ENCODE measurements at regions not wholly inside any gene's neighbourhood (a gene's known extent, or its start where the extent isn't known, plus 50 kb on each side); places are given as distances from the start of the nearest gene placed in this dataset.

DNA sequence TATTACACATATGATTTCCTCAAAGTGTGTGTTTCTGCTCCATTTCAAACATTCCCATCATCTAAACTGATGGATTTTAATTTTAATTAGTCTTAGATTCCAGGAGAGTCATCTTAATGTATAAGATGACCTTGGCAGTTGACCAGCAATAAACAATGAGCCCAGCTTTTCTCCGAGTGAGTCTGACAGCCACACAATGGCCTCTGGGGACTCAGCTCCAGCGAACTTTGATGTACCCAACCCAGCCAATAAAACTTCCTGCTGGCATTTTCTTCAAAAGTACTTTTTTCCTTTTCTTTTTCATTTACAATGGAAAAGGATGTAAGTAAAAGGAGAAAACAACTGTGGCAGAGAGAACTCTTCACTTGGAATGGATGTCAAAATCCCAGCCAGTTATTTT, 139.1 kb upstream of the CTBP2 start:
- no peaks in the 10 kb centered on the region for H3K9me2 ChIP-seq (ENCODE audit: insufficient read depth)
- CTCF ChIA-PET = no interaction called here
- no peak overlapping the region for H3K4me3 ChIP-seq
- POLR2A ChIA-PET (ENCODE audit: unreplicated experiment) = no interaction called here
- H3F3A ChIP-seq (ENCODE audit: insufficient read depth, low read depth) = no peaks in the 10 kb centered on the region
- no peaks in the 10 kb centered on the region for H4K20me1 ChIP-seq (ENCODE audit: insufficient read depth)
- H3K4me2 ChIP-seq = no peak overlapping the region
- no peaks in the 10 kb centered on the region for H3K4me1 ChIP-seq (replicated peaks; ENCODE audit: insufficient read depth)
- no peaks in the 10 kb centered on the region for H3K36me3 ChIP-seq (ENCODE audit: low read depth)
- no peaks in the 10 kb centered on the region for H3K9me3 ChIP-seq (ENCODE audit: insufficient read depth, low read depth)
- H2AFZ ChIP-seq = no peak overlapping the region
- TF ChIP-seq, protein P1, sequence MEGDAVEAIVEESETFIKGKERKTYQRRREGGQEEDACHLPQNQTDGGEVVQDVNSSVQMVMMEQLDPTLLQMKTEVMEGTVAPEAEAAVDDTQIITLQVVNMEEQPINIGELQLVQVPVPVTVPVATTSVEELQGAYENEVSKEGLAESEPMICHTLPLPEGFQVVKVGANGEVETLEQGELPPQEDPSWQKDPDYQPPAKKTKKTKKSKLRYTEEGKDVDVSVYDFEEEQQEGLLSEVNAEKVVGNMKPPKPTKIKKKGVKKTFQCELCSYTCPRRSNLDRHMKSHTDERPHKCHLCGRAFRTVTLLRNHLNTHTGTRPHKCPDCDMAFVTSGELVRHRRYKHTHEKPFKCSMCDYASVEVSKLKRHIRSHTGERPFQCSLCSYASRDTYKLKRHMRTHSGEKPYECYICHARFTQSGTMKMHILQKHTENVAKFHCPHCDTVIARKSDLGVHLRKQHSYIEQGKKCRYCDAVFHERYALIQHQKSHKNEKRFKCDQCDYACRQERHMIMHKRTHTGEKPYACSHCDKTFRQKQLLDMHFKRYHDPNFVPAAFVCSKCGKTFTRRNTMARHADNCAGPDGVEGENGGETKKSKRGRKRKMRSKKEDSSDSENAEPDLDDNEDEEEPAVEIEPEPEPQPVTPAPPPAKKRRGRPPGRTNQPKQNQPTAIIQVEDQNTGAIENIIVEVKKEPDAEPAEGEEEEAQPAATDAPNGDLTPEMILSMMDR (conservative IDR thresholded peaks at IDR 0.05) = no peak
- no peak for TF ChIP-seq EZH2 (IDR thresholded peaks at IDR 0.05; ENCODE audit: low read depth)
- H3K79me2 ChIP-seq (ENCODE audit: low read depth) = no peaks in the 10 kb centered on the region
- H3K27me3 ChIP-seq (ENCODE audit: insufficient read depth, low read depth) = no peaks in the 10 kb centered on the region
- intact Hi-C loops (cut with micrococcal nuclease; ENCODE audit: unreplicated experiment) = no loop called here
- H3K27ac ChIP-seq = no peak overlapping the region
- BruUV-seq (replicated peaks) = no TSS peak
- no peak for DNase-seq

DNA sequence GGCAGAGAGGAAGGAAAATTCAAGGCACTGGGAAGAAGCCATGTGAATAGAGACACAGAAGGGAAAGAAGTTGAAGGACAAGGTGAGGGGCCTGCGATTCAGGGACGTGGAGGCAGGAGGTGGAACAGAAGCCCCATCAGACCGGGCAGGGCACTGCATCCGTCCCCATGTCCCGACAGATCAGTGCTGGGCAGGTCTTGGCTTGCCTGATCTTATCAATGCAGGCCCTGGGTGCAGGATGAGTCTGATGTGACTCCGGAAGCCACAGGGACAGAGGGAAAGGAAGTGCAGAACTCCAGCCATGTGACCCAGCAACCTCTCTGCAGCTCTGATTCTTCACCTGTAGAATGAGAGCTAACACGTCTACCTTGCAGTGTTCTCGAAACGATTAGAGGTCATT, 136.2 kb upstream of the CTBP2 start:
- Histone ChIP-seq H3K4me2 (no peak overlapping the region), H3K27me3 (ENCODE audit: insufficient read depth, low read depth) (no peaks in the 10 kb centered on the region), H3K27ac (no peak overlapping the region), H4K20me1 (ENCODE audit: insufficient read depth) (no peaks in the 10 kb centered on the region), H2AFZ (no peak overlapping the region), H3K79me2 (ENCODE audit: low read depth) (no peaks in the 10 kb centered on the region), H3F3A (ENCODE audit: insufficient read depth, low read depth) (no peaks in the 10 kb centered on the region), H3K4me3 (no peak overlapping the region), H3K9me3 (ENCODE audit: insufficient read depth, low read depth) (no peaks in the 10 kb centered on the region), H3K4me1 (replicated peaks; ENCODE audit: insufficient read depth) (no peaks in the 10 kb centered on the region), H3K9me2 (ENCODE audit: insufficient read depth) (no peaks in the 10 kb centered on the region), H3K36me3 (ENCODE audit: low read depth) (no peaks in the 10 kb centered on the region)
- TF ChIP-seq, protein P1 (conservative IDR thresholded peaks at IDR 0.05) = no peak
- TF ChIP-seq EZH2 (IDR thresholded peaks at IDR 0.05; ENCODE audit: low read depth) = no peak
- no TSS peak for BruUV-seq (replicated peaks)
- no peak for DNase-seq
- ChIA-PET POLR2A (ENCODE audit: unreplicated experiment) (no interaction called here), CTCF (no interaction called here)
- intact Hi-C loops (cut with micrococcal nuclease; ENCODE audit: unreplicated experiment) = no loop called here

DNA sequence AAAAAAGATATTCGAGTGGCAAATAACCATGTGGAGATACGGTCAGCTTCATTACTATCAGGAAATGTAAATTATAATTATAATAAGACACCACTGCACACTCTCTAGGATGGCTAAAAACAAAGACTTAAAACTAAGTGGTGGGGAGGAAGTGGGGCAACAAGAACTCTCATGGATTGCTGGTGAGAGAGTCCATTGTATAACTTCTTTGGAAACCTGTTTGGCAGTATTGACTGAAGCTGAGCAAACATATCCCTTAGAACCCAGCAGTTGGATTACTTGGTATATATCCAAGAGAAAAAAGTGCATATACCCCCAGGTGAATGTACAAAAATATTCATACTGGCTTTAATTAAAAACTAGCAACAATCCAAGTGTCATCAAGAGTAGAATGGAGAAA, 133.7 kb upstream of the CTBP2 start:
- no peak overlapping the region for H3K27ac ChIP-seq
- no peaks in the 10 kb centered on the region for H4K20me1 ChIP-seq (ENCODE audit: insufficient read depth)
- no TSS peak for BruUV-seq (replicated peaks)
- no peaks in the 10 kb centered on the region for H3K9me2 ChIP-seq (ENCODE audit: insufficient read depth)
- TF ChIP-seq, protein P1 (conservative IDR thresholded peaks at IDR 0.05) = no peak
- no peak for TF ChIP-seq EZH2 (IDR thresholded peaks at IDR 0.05; ENCODE audit: low read depth)
- H3K4me3 ChIP-seq = no peak overlapping the region
- H3F3A ChIP-seq (ENCODE audit: insufficient read depth, low read depth) = no peaks in the 10 kb centered on the region
- ChIA-PET POLR2A (ENCODE audit: unreplicated experiment) (no interaction called here), CTCF (no interaction called here)
- no peaks in the 10 kb centered on the region for H3K79me2 ChIP-seq (ENCODE audit: low read depth)
- H3K27me3 ChIP-seq (ENCODE audit: insufficient read depth, low read depth) = no peaks in the 10 kb centered on the region
- H3K36me3 ChIP-seq (ENCODE audit: low read depth) = no peaks in the 10 kb centered on the region
- no peaks in the 10 kb centered on the region for H3K9me3 ChIP-seq (ENCODE audit: insufficient read depth, low read depth)
- intact Hi-C loops (cut with micrococcal nuclease; ENCODE audit: unreplicated experiment) = no loop called here
- no peak overlapping the region for H3K4me2 ChIP-seq
- H2AFZ ChIP-seq = no peak overlapping the region
- no peak for DNase-seq
- H3K4me1 ChIP-seq (replicated peaks; ENCODE audit: insufficient read depth) = no peaks in the 10 kb centered on the region
